K562 (cell line): ENCODE measurements at regions not wholly inside any gene's neighbourhood (a gene's known extent, or its start where the extent isn't known, plus 50 kb on each side); places are given as distances from the start of the nearest gene placed in this dataset.

Experiments used
- C11orf30 ChIP-seq: fragments of 450-650 bp; IDR thresholded peaks from 2 replicates; pipeline ENCODE4 v1.6.1; 2016; ENCODE audit warnings: low read depth, mild to moderate bottlenecking
- TAF1 ChIP-seq: IDR thresholded peaks from 2 replicates; pipeline ENCODE4 v1.6.1; 2011; ENCODE audit warnings: mild to moderate bottlenecking, low read length, moderate library complexity; ENCODE audit not compliant: insufficient read depth, control insufficient read depth, severe bottlenecking; ENCODE audit errors: extremely low read depth
- ZBTB40 ChIP-seq, 2 experiments: fragments of 450-650 bp in 1 of 2; sonication (generic) in 1 of 2; formaldehyde crosslinking in 1 of 2; IDR thresholded peaks; 2 replicates each; pipeline versions ENCODE4 v1.7.1 to v1.9.0; 2016 to 2022; ENCODE audit warnings: inconsistent platforms in 1 of 2, mild to moderate bottlenecking in 1 of 2, missing genetic modification reagents in 1 of 2

DNA sequence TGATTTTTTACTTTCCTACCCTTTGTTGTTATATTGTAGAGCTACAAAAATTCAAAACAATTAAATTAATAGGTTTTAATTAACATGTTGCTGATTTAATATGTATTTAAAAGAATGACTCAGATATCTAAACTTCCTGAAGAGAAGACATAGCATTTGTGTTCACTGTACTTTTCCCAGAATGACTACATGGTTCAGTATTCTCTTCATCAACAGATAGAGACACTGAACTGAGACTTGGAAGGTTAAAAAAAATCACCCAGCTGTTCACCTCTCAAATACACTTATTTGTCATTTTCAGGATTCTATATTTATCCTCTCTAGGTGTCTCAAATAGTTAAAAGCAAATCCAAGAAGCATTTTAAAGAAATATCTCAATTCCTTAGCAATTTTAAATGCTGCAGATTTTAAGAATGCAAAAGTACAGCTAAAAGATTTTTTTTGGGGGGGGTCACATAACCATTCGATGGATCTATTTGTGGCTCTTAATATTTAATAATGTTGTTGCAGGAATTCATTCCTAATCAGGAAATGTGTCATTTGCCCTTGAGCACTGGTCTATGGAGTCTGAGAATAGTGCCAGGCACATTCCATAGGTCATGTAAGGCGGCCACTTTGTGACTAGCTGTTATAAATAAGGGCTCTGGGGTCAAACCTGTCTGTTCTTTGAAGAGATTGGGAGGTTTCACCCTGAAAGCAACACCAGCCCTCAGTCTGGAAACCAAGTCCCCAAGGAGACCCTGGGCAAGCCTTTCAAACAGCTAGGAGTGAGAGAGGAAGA lies 463.1 kb downstream of the NR2F1-AS1 start (continued):
- TF ChIP-seq ZBTB40 (IDR thresholded peaks at IDR 0.05) (no peak), ZBTB40 (CRISPR knock-in tag; IDR thresholded peaks at IDR 0.05) (no peak), TAF1 (no peak), C11orf30 (no peak)
